Stimulated activated CD8-positive, alpha-beta memory T cell treated with anti-CD3 and anti-CD28 coated beads, Interleukin-4, amount 100 ng/mL, for 48 hours (primary cell): ENCODE measurements at regions not wholly inside any gene's neighbourhood (a gene's known extent, or its start where the extent isn't known, plus 50 kb on each side); places are given as distances from the start of the nearest gene placed in this dataset.

Experiments used
- DNase-seq: peaks from one replicate; pipeline ENCODE4 v3.0.0-alpha.2; 2020

DNA sequence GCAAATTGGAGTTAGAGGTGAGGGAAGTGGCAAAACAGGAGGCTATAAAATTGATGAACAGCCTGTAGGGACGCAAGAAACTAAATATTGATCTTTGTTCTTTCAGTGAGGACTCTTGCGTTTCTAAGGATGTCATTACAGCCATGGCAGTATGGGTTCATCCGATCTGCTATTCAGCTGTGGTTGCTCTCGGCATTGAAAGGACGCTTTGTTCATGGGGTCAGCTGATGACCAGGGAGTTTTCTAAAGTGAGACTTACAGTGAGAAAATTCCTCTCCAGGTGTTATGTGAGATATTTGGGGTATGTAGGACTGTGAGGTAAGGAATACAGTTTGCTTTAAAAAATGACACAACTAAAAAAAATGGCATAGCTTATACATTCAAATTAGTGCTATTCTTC is 52.7 kb upstream of the PELI1 start:
- no peak for DNase-seq

DNA sequence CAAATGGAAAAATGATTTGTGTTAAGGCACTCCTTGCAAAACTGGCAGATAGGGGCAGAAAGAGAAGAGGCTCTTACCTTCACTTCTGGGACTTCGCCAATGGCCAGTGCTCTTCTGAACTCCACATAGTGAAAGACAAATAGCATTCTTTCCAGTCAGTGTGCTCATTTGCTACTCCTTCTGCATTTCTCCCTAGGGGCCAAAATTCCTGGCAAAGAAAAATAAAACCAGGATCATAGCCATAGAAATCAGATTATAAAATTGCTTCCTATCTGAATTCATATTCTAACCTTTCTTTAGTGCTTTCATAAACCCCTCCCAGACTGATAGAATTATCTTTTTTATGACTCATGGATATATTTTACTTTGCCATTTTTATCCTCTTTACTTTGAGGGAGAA is 56.9 kb upstream of the PELI1 start:
- no peak for DNase-seq

GRCh38 chr2:64202206-64202845 is 58.1 kb upstream of the PELI1 start:
- no peak for DNase-seq

GRCh38 chr2:64203131-64203857 is 59.1 kb upstream of the PELI1 start:
- no peak for DNase-seq

DNA sequence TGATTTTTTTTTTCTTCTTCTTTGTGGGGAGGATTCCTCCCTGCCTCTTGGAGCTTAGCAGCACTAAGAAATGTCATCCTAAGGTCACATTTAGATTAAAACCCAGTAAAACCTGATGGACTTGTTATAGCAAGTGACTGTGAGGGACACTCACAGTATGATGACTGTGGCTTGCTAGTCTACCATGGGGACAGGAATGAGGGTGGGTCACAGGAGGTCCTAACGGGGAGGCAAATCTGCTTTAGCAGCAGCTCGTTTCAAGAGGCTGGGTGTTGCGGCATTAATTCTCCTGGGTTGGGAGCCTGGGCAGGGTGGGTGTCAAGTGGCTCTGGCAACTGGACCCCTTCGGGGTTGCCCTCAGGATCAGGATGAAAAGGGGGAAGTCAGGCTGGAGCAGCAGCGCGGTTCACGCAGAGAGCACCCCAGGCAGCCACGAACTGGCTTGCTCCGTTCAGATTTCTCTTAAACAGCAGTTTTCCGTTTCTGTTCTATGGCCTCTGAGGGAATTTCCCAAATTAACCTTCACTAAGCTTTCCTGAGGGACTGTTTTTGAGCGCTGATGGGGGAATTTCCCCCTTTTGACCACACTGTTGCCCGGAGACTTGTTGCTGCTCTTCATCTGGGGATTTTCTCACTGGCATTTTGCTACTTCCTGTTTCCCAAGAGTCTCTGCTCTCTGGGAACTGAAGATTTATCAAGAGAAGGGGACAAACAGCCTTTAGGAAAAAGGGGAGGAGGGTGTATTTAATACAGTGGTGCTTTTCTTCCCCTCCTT is 59.8 kb upstream of the PELI1 start:
- DNase-seq: peak; percentile 54

- no peak for DNase-seq
Observed at GRCh38 chr2:64204703-64205102, 60.5 kb upstream of the PELI1 start.

- DNase-seq: no peak
Observed at GRCh38 chr2:64205415-64205814, 61.2 kb upstream of the PELI1 start.

DNA sequence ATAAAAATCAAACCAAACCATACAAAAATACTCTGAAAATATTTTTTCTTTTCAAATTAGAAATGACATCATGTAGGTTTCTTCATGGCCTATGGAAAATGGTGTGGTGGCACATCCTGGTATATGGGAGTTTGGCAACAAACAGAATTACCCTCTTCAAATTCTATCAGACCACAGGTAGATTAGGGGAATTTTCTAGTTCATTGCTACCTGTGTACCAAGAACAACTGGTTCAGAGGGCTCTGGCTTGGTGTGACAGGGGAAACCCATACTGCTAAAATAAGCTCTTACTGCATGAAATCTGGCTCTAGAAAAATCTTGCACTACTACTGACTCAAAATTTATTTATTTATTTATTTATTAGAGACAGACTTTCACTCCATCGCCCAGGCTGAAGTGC is 63.4 kb upstream of the PELI1 start:
- DNase-seq: no peak

DNA sequence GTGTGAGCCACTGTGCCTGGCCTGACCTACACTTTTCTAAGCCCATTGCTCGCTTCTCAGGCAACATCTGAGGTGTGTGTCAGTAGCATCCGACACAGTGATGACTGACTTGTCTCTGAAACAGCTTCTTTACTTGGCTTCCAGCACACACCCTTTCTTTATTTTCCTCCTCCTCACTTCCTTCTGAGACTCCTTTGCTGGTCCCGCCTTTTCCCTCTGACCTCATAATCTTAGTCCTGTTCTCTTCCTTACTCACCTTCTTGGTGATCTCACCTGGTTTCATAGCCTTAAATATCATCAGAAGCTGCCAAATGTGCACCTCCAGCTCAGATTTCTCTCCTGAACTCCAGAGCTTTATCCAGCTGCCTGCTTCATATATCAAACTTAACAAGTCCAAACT is 66.6 kb upstream of the PELI1 start:
- no peak for DNase-seq

- no peak for DNase-seq
Observed at GRCh38 chr2:64211276-64211921, 67.2 kb upstream of the PELI1 start.

DNA sequence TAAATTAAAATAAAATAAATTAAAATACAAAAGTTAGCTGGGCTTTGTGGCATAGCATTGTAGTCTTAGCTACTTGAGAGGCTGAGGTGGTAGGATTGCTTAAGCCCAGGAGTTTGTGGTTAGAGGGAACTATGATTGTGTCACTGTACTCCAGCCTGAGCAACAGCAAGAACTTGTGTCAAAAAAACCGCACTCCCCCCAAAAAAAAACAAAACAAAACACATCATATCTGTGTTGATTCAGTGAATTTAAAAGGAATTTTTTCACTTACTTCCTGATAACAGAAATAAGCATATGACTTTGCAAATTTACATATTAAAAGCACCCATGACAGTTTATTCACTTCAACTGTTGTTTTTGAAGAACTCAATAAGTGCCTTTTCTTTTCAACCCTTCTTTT is 68.1 kb upstream of the PELI1 start:
- DNase-seq: no peak

GRCh38 chr2:64212801-64213321 is 68.6 kb upstream of the PELI1 start:
- peak; percentile 60 for DNase-seq

DNA sequence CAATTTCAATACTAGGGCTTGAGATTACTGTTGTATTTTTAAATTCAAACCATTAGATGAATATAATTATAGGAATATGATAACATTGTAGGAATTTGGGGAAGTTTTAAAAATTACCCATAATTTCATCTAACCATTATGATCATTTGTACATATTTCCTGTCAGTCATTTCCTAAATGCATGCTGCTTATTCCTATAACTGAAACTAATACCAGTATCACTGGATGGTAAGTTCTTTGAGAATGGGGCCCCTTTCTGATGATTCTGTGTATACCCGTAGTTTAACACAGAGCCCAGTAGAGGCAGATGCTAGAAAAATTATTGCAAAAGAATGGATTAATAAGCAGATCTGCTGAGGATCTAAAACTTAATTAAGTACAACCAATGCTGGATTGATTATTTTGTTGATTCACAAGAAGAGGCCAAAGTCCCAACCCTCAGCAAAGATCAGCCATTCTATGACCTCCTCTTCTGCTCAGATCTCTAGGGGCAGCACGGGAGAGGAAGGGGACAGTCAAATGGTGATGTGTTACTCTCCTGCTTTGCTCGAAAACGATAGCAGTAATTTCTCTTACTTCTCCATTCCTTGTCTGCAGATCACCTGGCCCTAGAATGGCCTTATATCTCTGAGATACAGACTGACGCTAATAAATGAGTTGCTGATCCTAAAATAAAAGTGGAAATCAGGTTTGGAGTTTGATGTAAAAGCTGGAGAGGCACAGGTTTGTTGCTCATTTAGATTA is 69.5 kb upstream of the PELI1 start:
- DNase-seq: no peak

DNA sequence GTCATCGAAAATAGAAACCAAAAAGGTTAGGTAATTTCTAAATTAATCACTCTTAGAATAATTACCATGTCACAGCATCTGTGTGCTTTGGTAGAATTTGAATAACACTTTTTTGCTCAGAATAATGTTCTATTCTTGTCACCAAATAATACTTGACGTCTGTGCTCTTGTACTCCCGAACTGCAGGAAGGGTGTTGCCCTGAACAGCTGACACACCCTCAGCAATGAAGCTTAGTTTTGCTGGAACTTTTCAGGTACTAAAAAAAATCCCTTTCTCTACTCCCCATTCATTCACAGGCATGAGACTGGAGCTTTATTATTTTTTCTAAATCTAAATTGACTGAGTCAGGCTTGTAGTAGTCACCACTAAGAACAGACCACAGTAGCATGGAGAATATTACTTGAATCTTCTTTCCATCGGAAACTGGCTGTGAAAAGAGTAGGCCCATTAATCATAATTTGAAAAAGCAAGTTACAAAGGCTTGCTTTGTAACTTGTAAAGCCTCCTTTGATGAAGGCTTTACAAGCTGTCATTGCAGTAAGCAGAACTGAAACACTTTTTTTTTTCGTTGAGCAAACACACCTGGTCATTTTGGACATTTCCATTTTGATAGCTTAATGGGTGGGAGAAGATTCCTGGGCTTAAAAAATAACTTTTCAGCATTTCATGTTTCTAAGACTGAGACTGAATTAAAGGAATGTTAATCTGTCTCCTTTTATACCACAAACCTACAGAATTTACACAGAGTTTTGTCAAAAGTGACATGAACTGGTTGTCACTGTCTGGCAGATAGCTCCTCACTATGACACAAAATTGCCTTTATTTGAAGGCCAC is 70.3 kb upstream of the PELI1 start:
- no peak for DNase-seq

DNA sequence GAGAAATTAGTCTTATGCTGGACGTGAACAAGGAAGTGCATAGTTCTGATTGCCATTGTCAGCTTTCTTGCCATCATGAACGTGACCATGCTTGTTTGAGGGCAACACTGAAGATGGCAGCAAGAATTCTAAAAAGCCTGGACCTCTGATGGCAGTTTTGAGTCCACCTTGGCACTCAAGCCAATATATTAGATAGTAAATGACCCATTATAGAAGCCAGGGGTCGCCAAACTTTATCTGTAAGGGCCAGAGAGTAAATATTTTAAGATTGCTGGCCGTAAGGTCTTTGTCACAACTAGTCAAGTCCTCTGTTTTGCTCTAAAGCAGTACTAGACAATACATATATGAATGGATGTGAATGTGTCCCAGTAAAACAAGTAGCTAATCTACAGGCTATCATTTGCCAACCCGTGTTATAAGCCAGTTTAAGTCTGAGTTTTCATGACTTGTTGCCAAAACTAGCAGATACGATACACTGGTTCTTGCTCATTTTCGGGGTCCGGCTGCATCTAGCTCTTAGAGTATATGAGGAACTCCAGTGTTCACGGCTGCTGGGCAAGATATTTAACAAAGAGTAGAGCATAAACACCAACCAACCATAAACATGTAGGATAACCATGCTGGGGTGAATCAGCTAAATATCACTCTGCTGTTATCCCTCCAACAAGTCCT is 73.1 kb upstream of the PELI1 start:
- DNase-seq: no peak

DNA sequence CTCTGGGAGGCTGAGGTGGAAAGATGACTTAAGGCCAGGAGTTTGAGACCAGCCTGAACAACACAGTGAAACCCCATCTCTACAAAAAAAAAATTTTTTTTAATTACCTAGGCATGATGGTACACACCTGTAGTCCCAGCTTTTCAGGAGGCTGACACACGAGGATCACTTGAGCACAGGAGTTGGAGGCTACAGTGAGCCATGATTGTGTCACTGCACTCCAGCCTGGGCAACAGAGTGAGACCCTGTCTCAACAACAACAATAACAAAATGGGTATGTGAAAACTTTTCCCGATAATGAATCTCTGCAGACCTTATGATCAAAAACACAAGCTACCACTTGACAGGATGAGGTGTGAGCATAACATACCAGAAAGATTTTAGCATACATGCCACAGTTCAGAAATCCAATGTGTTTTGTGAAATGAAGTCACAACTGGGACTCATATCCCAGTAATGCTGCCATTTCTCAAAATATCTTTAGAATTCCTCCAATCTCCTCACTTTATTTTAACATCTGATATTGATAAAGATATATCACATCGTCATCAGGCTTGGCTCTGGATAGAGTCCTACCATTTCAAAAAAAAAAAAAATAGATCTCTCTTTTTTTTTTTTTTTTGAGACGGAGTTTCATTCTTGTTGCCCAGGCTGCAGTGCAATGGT is 74.0 kb upstream of the PELI1 start:
- no peak for DNase-seq

- no peak for DNase-seq
Observed at GRCh38 chr2:64219149-64219548, 74.9 kb upstream of the PELI1 start.

- DNase-seq: no peak
Observed at GRCh38 chr2:64220265-64220664, 76.0 kb upstream of the PELI1 start.

- DNase-seq: no peak
Observed at GRCh38 chr2:64220894-64221617, 76.8 kb upstream of the PELI1 start.

DNA sequence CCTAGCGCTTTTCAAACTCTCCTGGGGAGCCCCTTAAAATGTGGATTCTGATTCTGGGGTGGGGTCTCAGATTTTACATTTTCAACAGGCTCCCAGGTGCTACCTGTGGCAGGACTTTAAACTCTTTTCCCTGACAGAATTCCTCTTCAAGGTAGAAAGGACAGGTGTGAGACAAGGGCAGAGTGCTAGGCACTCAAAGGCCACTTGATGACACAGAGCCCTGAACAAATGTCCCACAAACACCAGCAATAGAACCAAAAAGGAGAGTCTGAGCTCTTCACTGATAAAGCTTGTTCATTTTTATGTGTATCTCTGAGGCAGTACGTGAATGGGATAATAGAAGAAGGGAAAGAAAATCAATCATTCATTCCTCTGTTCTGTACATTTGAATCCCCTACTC is 77.7 kb upstream of the PELI1 start:
- no peak for DNase-seq
